HCT116 (cell line): ENCODE measurements at regions not wholly inside any gene's neighbourhood (a gene's known extent, or its start where the extent isn't known, plus 50 kb on each side); places are given as distances from the start of the nearest gene placed in this dataset.

ENCODE experiments used
- CEBPB ChIP-seq: IDR thresholded peaks from 2 replicates; pipeline ENCODE4 v1.6.1; 2012; ENCODE audit warnings: low read depth
- POLR2A ChIP-seq: IDR thresholded peaks from 2 replicates; pipeline ENCODE4 v1.7.0; 2011; ENCODE audit warnings: borderline replicate concordance; ENCODE audit not compliant: insufficient read depth, insufficient read length; ENCODE audit errors: extremely low read depth
- SP1 ChIP-seq: IDR thresholded peaks from 2 replicates; pipeline ENCODE4 v1.6.1; 2012; ENCODE audit warnings: low read depth
- TF ChIP-seq, protein P1 (sequence below): IDR thresholded peaks from 2 replicates; pipeline ENCODE4 v1.6.1; 2012; ENCODE audit warnings: low read depth
- TF ChIP-seq, protein P2 (sequence below): IDR thresholded peaks from 2 replicates; pipeline ENCODE4 v1.6.1; 2011; ENCODE audit warnings: mild to moderate bottlenecking, low read length, moderate library complexity; ENCODE audit not compliant: insufficient replicate concordance; ENCODE audit errors: extremely low read depth
- TF ChIP-seq, protein P3 (sequence below), 3 experiments: fragments of 200-600 bp in 1 of 3; sonication (generic) in 1 of 3; IDR thresholded peaks in 2 of 3; conservative IDR thresholded peaks in 1 of 3; 2 replicates each; pipeline ENCODE4 v1.5.1; 2012 to 2017; ENCODE audit warnings: low read depth in 2 of 3, low read length in 2 of 3, antibody characterized with exemption in 1 of 3, borderline replicate concordance in 1 of 3, control low read depth in 1 of 3, mild to moderate bottlenecking in 1 of 3, mixed read lengths in 1 of 3, mixed run types in 1 of 3, moderate library complexity in 1 of 3; ENCODE audit not compliant: insufficient read depth in 1 of 3

DNA sequence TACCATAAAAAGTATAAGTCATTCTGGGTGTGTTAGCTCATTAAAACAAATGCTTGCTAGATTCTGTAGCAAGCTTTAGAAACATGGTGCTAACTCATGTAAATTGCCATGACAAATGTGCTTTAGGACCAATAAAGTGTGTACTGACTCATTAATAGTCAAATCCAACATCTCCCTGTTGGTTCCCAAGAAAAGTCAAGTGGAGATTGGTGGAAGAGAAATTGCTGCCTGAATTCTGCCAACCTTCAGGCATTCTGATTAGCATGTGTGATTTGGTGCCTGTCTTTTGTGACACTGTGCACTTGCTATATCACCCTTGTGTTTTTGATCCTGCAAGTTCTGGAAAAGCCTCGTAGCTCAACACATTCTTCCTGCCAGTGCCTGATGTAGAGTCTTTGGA is 503.8 kb upstream of the BOD1L1 start:
- TF ChIP-seq POLR2A (no peak), CEBPB (no peak), SP1 (no peak)
- TF ChIP-seq, protein P1, sequence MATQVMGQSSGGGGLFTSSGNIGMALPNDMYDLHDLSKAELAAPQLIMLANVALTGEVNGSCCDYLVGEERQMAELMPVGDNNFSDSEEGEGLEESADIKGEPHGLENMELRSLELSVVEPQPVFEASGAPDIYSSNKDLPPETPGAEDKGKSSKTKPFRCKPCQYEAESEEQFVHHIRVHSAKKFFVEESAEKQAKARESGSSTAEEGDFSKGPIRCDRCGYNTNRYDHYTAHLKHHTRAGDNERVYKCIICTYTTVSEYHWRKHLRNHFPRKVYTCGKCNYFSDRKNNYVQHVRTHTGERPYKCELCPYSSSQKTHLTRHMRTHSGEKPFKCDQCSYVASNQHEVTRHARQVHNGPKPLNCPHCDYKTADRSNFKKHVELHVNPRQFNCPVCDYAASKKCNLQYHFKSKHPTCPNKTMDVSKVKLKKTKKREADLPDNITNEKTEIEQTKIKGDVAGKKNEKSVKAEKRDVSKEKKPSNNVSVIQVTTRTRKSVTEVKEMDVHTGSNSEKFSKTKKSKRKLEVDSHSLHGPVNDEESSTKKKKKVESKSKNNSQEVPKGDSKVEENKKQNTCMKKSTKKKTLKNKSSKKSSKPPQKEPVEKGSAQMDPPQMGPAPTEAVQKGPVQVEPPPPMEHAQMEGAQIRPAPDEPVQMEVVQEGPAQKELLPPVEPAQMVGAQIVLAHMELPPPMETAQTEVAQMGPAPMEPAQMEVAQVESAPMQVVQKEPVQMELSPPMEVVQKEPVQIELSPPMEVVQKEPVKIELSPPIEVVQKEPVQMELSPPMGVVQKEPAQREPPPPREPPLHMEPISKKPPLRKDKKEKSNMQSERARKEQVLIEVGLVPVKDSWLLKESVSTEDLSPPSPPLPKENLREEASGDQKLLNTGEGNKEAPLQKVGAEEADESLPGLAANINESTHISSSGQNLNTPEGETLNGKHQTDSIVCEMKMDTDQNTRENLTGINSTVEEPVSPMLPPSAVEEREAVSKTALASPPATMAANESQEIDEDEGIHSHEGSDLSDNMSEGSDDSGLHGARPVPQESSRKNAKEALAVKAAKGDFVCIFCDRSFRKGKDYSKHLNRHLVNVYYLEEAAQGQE: no peak
- TF ChIP-seq, protein P2, sequence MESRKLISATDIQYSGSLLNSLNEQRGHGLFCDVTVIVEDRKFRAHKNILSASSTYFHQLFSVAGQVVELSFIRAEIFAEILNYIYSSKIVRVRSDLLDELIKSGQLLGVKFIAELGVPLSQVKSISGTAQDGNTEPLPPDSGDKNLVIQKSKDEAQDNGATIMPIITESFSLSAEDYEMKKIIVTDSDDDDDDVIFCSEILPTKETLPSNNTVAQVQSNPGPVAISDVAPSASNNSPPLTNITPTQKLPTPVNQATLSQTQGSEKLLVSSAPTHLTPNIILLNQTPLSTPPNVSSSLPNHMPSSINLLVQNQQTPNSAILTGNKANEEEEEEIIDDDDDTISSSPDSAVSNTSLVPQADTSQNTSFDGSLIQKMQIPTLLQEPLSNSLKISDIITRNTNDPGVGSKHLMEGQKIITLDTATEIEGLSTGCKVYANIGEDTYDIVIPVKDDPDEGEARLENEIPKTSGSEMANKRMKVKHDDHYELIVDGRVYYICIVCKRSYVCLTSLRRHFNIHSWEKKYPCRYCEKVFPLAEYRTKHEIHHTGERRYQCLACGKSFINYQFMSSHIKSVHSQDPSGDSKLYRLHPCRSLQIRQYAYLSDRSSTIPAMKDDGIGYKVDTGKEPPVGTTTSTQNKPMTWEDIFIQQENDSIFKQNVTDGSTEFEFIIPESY: no peak
- TF ChIP-seq, protein P3, sequence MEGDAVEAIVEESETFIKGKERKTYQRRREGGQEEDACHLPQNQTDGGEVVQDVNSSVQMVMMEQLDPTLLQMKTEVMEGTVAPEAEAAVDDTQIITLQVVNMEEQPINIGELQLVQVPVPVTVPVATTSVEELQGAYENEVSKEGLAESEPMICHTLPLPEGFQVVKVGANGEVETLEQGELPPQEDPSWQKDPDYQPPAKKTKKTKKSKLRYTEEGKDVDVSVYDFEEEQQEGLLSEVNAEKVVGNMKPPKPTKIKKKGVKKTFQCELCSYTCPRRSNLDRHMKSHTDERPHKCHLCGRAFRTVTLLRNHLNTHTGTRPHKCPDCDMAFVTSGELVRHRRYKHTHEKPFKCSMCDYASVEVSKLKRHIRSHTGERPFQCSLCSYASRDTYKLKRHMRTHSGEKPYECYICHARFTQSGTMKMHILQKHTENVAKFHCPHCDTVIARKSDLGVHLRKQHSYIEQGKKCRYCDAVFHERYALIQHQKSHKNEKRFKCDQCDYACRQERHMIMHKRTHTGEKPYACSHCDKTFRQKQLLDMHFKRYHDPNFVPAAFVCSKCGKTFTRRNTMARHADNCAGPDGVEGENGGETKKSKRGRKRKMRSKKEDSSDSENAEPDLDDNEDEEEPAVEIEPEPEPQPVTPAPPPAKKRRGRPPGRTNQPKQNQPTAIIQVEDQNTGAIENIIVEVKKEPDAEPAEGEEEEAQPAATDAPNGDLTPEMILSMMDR (IDR thresholded peaks at IDR 0.05 in 2 of 3, conservative IDR thresholded peaks at IDR 0.05 in 1 of 3; ENCODE audit: borderline replicate concordance in 1 of 3, insufficient read depth in 1 of 3, low read depth in 2 of 3, low read length in 2 of 3): no peak
